Astrocyte (in vitro differentiated cells and primary cell): ENCODE measurements at regions not wholly inside any gene's neighbourhood (a gene's known extent, or its start where the extent isn't known, plus 50 kb on each side); places are given as distances from the start of the nearest gene placed in this dataset.

Source experiments
- DNase-seq: peaks from one replicate; pipeline ENCODE4 v3.0.0-alpha.2; 2010; ENCODE audit warnings: low read depth
- FAIRE-seq: peaks from 2 replicates; lab custom pipeline; 2011; peaks lifted over from hg19 to GRCh38; lab: Jason Lieb, UNC
- H2AFZ ChIP-seq: 2 replicates; pipeline ENCODE4 v1.6.0; 2012; ENCODE audit warnings: low read depth, low read length, inconsistent platforms
- H3K27ac ChIP-seq: 2 replicates; pipeline ENCODE4 v1.5.1; 2011; ENCODE audit warnings: low read depth, low read length, inconsistent platforms
- H3K27me3 ChIP-seq: 2 replicates; pipeline ENCODE4 v1.6.0; 2011; ENCODE audit warnings: low read length, inconsistent platforms; ENCODE audit not compliant: insufficient read depth
- H3K36me3 ChIP-seq: 2 replicates; pipeline ENCODE4 v1.5.1; 2011; ENCODE audit warnings: low read length, inconsistent platforms; ENCODE audit not compliant: insufficient read depth
- H3K4me1 ChIP-seq: 2 replicates; pipeline ENCODE4 v1.5.1; 2011; ENCODE audit warnings: low read length, inconsistent platforms; ENCODE audit not compliant: insufficient read depth
- H3K4me2 ChIP-seq: 2 replicates; pipeline ENCODE4 v1.6.0; 2012; ENCODE audit warnings: low read length, inconsistent platforms
- H3K4me3 ChIP-seq: 2 replicates; pipeline ENCODE4 v1.5.1; 2011; ENCODE audit warnings: low read depth, mild to moderate bottlenecking, low read length, inconsistent platforms; ENCODE audit not compliant: insufficient read depth
- H3K79me2 ChIP-seq: 2 replicates; pipeline ENCODE4 v1.6.0; 2012; ENCODE audit warnings: mild to moderate bottlenecking, low read length, inconsistent platforms; ENCODE audit not compliant: insufficient read depth
- H3K9ac ChIP-seq: 2 replicates; pipeline ENCODE4 v1.6.0; 2012; ENCODE audit warnings: mild to moderate bottlenecking, low read length, inconsistent platforms
- H3K9me3 ChIP-seq: 2 replicates; pipeline ENCODE4 v1.5.1; 2012; ENCODE audit warnings: low read depth, mild to moderate bottlenecking, low read length, inconsistent platforms; ENCODE audit not compliant: insufficient read depth
- H4K20me1 ChIP-seq: 2 replicates; pipeline ENCODE4 v1.6.0; 2012; ENCODE audit warnings: low read length, inconsistent platforms; ENCODE audit not compliant: insufficient read depth
- H3K27ac Mint-ChIP-seq: one replicate; pipeline ENCODE4 v1.8.0; 2021; ENCODE audit warnings: mild to moderate bottlenecking, mixed read lengths; ENCODE audit not compliant: unreplicated experiment
- H3K27me3 Mint-ChIP-seq: one replicate; pipeline ENCODE4 v1.8.0; 2021; ENCODE audit warnings: low read depth, mixed read lengths; ENCODE audit not compliant: unreplicated experiment
- H3K36me3 Mint-ChIP-seq: one replicate; pipeline ENCODE4 v1.8.0; 2021; ENCODE audit warnings: low read depth, mixed read lengths; ENCODE audit not compliant: unreplicated experiment
- H3K4me1 Mint-ChIP-seq: one replicate; pipeline ENCODE4 v1.8.0; 2021; ENCODE audit warnings: low read depth, mixed read lengths; ENCODE audit not compliant: unreplicated experiment
- H3K4me3 Mint-ChIP-seq: one replicate; pipeline ENCODE4 v1.8.0; 2021; ENCODE audit warnings: mild to moderate bottlenecking, moderate library complexity, mixed read lengths; ENCODE audit not compliant: unreplicated experiment
- H3K9me3 Mint-ChIP-seq: one replicate; pipeline ENCODE4 v1.8.0; 2021; ENCODE audit warnings: mild to moderate bottlenecking, mixed read lengths; ENCODE audit not compliant: unreplicated experiment
- CTCF ChIP-seq: IDR thresholded peaks from 2 replicates; pipeline ENCODE4 v1.5.1; 2011; ENCODE audit warnings: low read depth, mild to moderate bottlenecking, inconsistent platforms, low read length, moderate library complexity; ENCODE audit not compliant: insufficient read depth
- EZH2 ChIP-seq: IDR thresholded peaks from 2 replicates; pipeline ENCODE4 v1.6.1; 2012; ENCODE audit warnings: mild to moderate bottlenecking, low read length, inconsistent platforms; ENCODE audit not compliant: insufficient read depth

- no peaks in the 10 kb centered on the region for H3K4me1 ChIP-seq
- H3K79me2 ChIP-seq = no peaks in the 10 kb centered on the region
- no peaks in the 10 kb centered on the region for H4K20me1 ChIP-seq
- Mint-ChIP-seq H3K27ac (no peak overlapping the region), H3K4me1 (peaks cover 8% of the 10 kb centered on the region), H3K36me3 (no peaks in the 10 kb centered on the region), H3K4me3 (no peak overlapping the region), H3K27me3 (no peaks in the 10 kb centered on the region), H3K9me3 (no peaks in the 10 kb centered on the region)
- H3K9me3 ChIP-seq = peaks cover 3% of the 10 kb centered on the region
- H3K27me3 ChIP-seq = no peaks in the 10 kb centered on the region
- TF ChIP-seq EZH2 = no peak
- TF ChIP-seq CTCF = no peak
- H2AFZ ChIP-seq = no peak overlapping the region
- H3K4me3 ChIP-seq = no peak overlapping the region
- no peaks in the 10 kb centered on the region for H3K36me3 ChIP-seq
- DNase-seq = no peak
- H3K9ac ChIP-seq = no peak overlapping the region
- H3K4me2 ChIP-seq = no peak overlapping the region
- FAIRE-seq = no peak
- H3K27ac ChIP-seq = no peak overlapping the region
Observed at GRCh38 chr2:78351208-78351607, 674.3 kb upstream of the REG3G start.

GRCh38 chr2:78353168-78353567 is 672.3 kb upstream of the REG3G start:
- no peak for FAIRE-seq
- no peaks in the 10 kb centered on the region for H3K9me3 Mint-ChIP-seq

More at GRCh38 chr2:78353168-78353567, 672.3 kb upstream of the REG3G start:
- no peaks in the 10 kb centered on the region for H4K20me1 ChIP-seq
- H3K27me3 Mint-ChIP-seq = no peaks in the 10 kb centered on the region
- peaks cover 3% of the 10 kb centered on the region for H3K9me3 ChIP-seq
- H3K36me3 ChIP-seq = no peaks in the 10 kb centered on the region
- no peak for DNase-seq
- peak overlapping the region; percentile 67 for H3K27ac Mint-ChIP-seq
- H3K9ac ChIP-seq = no peak overlapping the region
- no peak for TF ChIP-seq CTCF
- TF ChIP-seq EZH2 = no peak
- H3K4me2 ChIP-seq = no peak overlapping the region
- H3K4me1 ChIP-seq = no peaks in the 10 kb centered on the region
- H3K27ac ChIP-seq = no peak overlapping the region
- H3K27me3 ChIP-seq = no peaks in the 10 kb centered on the region
- H3K4me3 Mint-ChIP-seq = no peak overlapping the region
- H3K79me2 ChIP-seq = no peaks in the 10 kb centered on the region
- H2AFZ ChIP-seq = no peak overlapping the region
- H3K4me3 ChIP-seq = no peak overlapping the region
- H3K36me3 Mint-ChIP-seq = no peaks in the 10 kb centered on the region
- H3K4me1 Mint-ChIP-seq = peaks cover 8% of the 10 kb centered on the region
